Spinal cord (tissue), 9 donors: ENCODE measurements at regions not wholly inside any gene's neighbourhood (a gene's known extent, or its start where the extent isn't known, plus 50 kb on each side); places are given as distances from the start of the nearest gene placed in this dataset.
A peak's percentile ranks its signal among the peaks of the same experiment; 100 is the strongest.

Source experiments
- DNase-seq, 6 donors: peaks; one replicate each; pipeline versions ENCODE4 v3.0.0 to v3.0.0-alpha.2; 2013 to 2015; ENCODE audit warnings: low spot score in 6 of 6, low read depth in 4 of 6
- H3K27ac ChIP-seq: one replicate; pipeline ENCODE4 v1.5.1; 2013; ENCODE audit warnings: low read depth, low read length, control low read depth
- H3K27me3 ChIP-seq: one replicate; pipeline ENCODE4 v1.6.1; 2013; ENCODE audit warnings: low read length; ENCODE audit not compliant: control insufficient read depth, insufficient read depth
- H3K36me3 ChIP-seq: one replicate; pipeline ENCODE4 v1.6.1; 2013; ENCODE audit warnings: low read length; ENCODE audit not compliant: control insufficient read depth, insufficient read depth
- H3K4me1 ChIP-seq: one replicate; pipeline ENCODE4 v1.6.1; 2013; ENCODE audit warnings: low read length; ENCODE audit not compliant: control insufficient read depth, insufficient read depth
- H3K4me3 ChIP-seq: one replicate; pipeline ENCODE4 v1.5.1; 2013; ENCODE audit warnings: low read depth, low read length, control low read depth
- H3K9me3 ChIP-seq: one replicate; pipeline ENCODE4 v1.6.1; 2013; ENCODE audit warnings: low read length; ENCODE audit not compliant: control insufficient read depth, insufficient read depth
- WGBS: methylation state at CpG from one replicate; pipeline ENCODE4 v1.1.5; 2013; ENCODE audit warnings: missing lambda C conversion rate; ENCODE audit not compliant: insufficient coverage; 5-methylcytosine and 5-hydroxymethylcytosine counted together
- donor health status: healthy.

GRCh38 chr15:60057554-60057953 lies 53.4 kb downstream of the FOXB1 start:
- no peak for DNase-seq
- Histone ChIP-seq H3K27ac (no peak overlapping the region), H3K4me1 (no peaks in the 10 kb centered on the region), H3K4me3 (no peak overlapping the region), H3K9me3 (peaks cover 11% of the 10 kb centered on the region), H3K36me3 (no peaks in the 10 kb centered on the region), H3K27me3 (no peaks in the 10 kb centered on the region)
- 88% methylated on average over 3 of the region's 3 CpGs for WGBS

- no peaks in the 10 kb centered on the region for H3K36me3 ChIP-seq
- no peak overlapping the region for H3K27ac ChIP-seq
- H3K27me3 ChIP-seq = no peaks in the 10 kb centered on the region
- no peaks in the 10 kb centered on the region for H3K4me1 ChIP-seq
- H3K4me3 ChIP-seq = no peak overlapping the region
- DNase-seq = no peak
- WGBS = 100% methylated on average over 1 of the region's 1 CpG
- H3K9me3 ChIP-seq = peaks cover 11% of the 10 kb centered on the region
Measured at GRCh38 chr15:60059186-60059585, 55.1 kb downstream of the FOXB1 start.

GRCh38 chr15:60061758-60062157 lies 57.6 kb downstream of the FOXB1 start:
- Histone ChIP-seq H3K4me3 (no peak overlapping the region), H3K4me1 (no peaks in the 10 kb centered on the region), H3K9me3 (peaks cover 11% of the 10 kb centered on the region), H3K36me3 (no peaks in the 10 kb centered on the region), H3K27ac (no peak overlapping the region), H3K27me3 (no peaks in the 10 kb centered on the region)
- DNase-seq = no peak
- WGBS = 100% methylated on average over 1 of the region's 1 CpG

GRCh38 chr15:60062826-60063225 lies 58.7 kb downstream of the FOXB1 start:
- Histone ChIP-seq H3K27me3 (no peaks in the 10 kb centered on the region), H3K4me3 (no peak overlapping the region), H3K27ac (no peak overlapping the region), H3K4me1 (no peaks in the 10 kb centered on the region), H3K36me3 (no peaks in the 10 kb centered on the region), H3K9me3 (peaks cover 11% of the 10 kb centered on the region)
- no peak for DNase-seq
- 100% methylated on average over 1 of the region's 3 CpGs for WGBS

DNA sequence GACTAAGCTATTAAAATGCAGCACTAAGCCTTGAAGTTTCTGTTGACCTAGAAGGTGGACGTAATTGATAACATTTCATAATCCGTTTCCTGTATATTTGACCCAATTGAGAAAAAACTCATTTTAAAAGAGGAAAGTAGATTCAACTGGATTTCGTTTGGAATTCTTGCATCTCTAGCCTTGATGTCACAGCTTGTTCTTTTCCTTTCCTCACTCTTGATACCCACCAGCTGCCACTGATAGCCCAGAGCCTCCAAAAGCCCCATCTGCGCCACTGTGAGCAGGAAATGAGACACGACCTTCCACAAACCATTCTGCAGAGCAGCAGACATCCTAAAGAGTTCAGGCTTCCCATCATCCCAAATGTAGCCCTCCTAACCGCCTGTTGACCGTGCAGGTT lies 61.8 kb downstream of the FOXB1 start:
- H3K4me3 ChIP-seq = no peak overlapping the region
- peaks cover 11% of the 10 kb centered on the region for H3K9me3 ChIP-seq
- H3K36me3 ChIP-seq = no peaks in the 10 kb centered on the region
- H3K27ac ChIP-seq = no peak overlapping the region
- no peaks in the 10 kb centered on the region for H3K27me3 ChIP-seq
- 94% methylated on average over 7 of the region's 7 CpGs for WGBS
- H3K4me1 ChIP-seq = no peaks in the 10 kb centered on the region
- DNase-seq = no peak

GRCh38 chr15:60070838-60071493 lies 66.9 kb downstream of the FOXB1 start:
- Histone ChIP-seq H3K27me3 (no peaks in the 10 kb centered on the region), H3K27ac (no peak overlapping the region), H3K9me3 (no peaks in the 10 kb centered on the region), H3K4me1 (peaks cover 6% of the 10 kb centered on the region), H3K4me3 (no peak overlapping the region), H3K36me3 (no peaks in the 10 kb centered on the region)
- 78% methylated on average over 6 of the region's 8 CpGs for WGBS
- DNase-seq = no peak

GRCh38 chr15:60072826-60073465 lies 68.8 kb downstream of the FOXB1 start:
- H3K27me3 ChIP-seq = no peaks in the 10 kb centered on the region
- no peak overlapping the region for H3K4me3 ChIP-seq
- no peaks in the 10 kb centered on the region for H3K9me3 ChIP-seq
- peaks cover 6% of the 10 kb centered on the region for H3K4me1 ChIP-seq
- H3K27ac ChIP-seq = no peak overlapping the region
- H3K36me3 ChIP-seq = no peaks in the 10 kb centered on the region
- DNase-seq = peak in 1 of 6 donors; percentile 46
- WGBS = 66% methylated on average over 4 of the region's 5 CpGs

GRCh38 chr15:60073466-60073840 lies 69.3 kb downstream of the FOXB1 start:
- Histone ChIP-seq H3K27me3 (no peaks in the 10 kb centered on the region), H3K4me3 (no peak overlapping the region), H3K36me3 (no peaks in the 10 kb centered on the region), H3K9me3 (no peaks in the 10 kb centered on the region), H3K27ac (no peak overlapping the region), H3K4me1 (peaks cover 6% of the 10 kb centered on the region)
- 76% methylated on average over 2 of the region's 3 CpGs for WGBS
- no peak for DNase-seq

GRCh38 chr15:60074181-60074885 lies 70.2 kb downstream of the FOXB1 start:
- no peaks in the 10 kb centered on the region for H3K36me3 ChIP-seq
- DNase-seq = peak in 2 of 6 donors; percentile 56 to 79
- H3K4me3 ChIP-seq = no peak overlapping the region
- peaks cover 6% of the 10 kb centered on the region for H3K4me1 ChIP-seq
- H3K27ac ChIP-seq = no peak overlapping the region
- 6% methylated on average over 2 of the region's 6 CpGs for WGBS
- no peaks in the 10 kb centered on the region for H3K27me3 ChIP-seq
- no peaks in the 10 kb centered on the region for H3K9me3 ChIP-seq

- DNase-seq = peak in 2 of 6 donors; percentile 13 to 47
- Histone ChIP-seq H3K9me3 (no peaks in the 10 kb centered on the region), H3K27me3 (no peaks in the 10 kb centered on the region), H3K4me3 (no peak overlapping the region), H3K4me1 (peaks cover 6% of the 10 kb centered on the region), H3K36me3 (no peaks in the 10 kb centered on the region), H3K27ac (no peak overlapping the region)
- WGBS = 42% methylated on average over 4 of the region's 5 CpGs
Measured at GRCh38 chr15:60076045-60076444, 71.9 kb downstream of the FOXB1 start.
